CD4-positive, alpha-beta T cell (primary cell): ENCODE measurements at regions not wholly inside any gene's neighbourhood (a gene's known extent, or its start where the extent isn't known, plus 50 kb on each side); places are given as distances from the start of the nearest gene placed in this dataset.

Source experiments
- ATAC-seq: fragments of 200-7000 bp; cut with Tn5 transposase; one replicate; pipeline ENCODE4 v1.10.0; 2022; ENCODE audit warnings: mild to moderate bottlenecking; ENCODE audit not compliant: poor library complexity
- CTCF ChIA-PET: fragments of 350-600 bp; sonication (Branson Sonifier 250); formaldehyde crosslinking; loops from one replicate; lab custom pipeline; 2021; ENCODE audit warnings: antibody characterized with exemption, inconsistent platforms; lab: Charles Lee
- POLR2A ChIA-PET: fragments of 350-600 bp; sonication (Branson Sonifier 250); formaldehyde crosslinking; loops from one replicate; lab custom pipeline; 2021; ENCODE audit warnings: antibody characterized with exemption, inconsistent platforms; lab: Charles Lee
- DNase-seq, 14 experiments: peaks; one replicate each; pipeline ENCODE4 v3.0.0-alpha.2; 2013 to 2020; ENCODE audit warnings: mixed read lengths in 2 of 14
- H3K27ac ChIP-seq, 2 donors: one replicate each; pipeline versions ENCODE4 v1.5.1 to v1.7.0; 2013; ENCODE audit warnings: low read length in 2 of 2, low read depth in 1 of 2, mild to moderate bottlenecking in 1 of 2
- H3K27me3 ChIP-seq, 2 experiments: 1 replicate in 1 of 2; 2 replicates in 1 of 2; pipeline versions ENCODE4 v1.6.1 to v1.7.0; 2013; ENCODE audit warnings: low read length in 2 of 2, control low read depth in 1 of 2, mild to moderate bottlenecking in 1 of 2, moderate library complexity in 1 of 2; ENCODE audit not compliant: insufficient read depth in 2 of 2, control insufficient read depth in 1 of 2
- H3K36me3 ChIP-seq: one replicate; pipeline ENCODE4 v1.6.1; 2013; ENCODE audit warnings: low read length, control low read depth; ENCODE audit not compliant: insufficient read depth
- H3K4me1 ChIP-seq: one replicate; pipeline ENCODE4 v1.6.1; 2013; ENCODE audit warnings: low read length, control low read depth; ENCODE audit not compliant: insufficient read depth
- H3K4me3 ChIP-seq: one replicate; pipeline ENCODE4 v1.5.1; 2013; ENCODE audit warnings: mild to moderate bottlenecking, low read length, moderate library complexity
- H3K9me3 ChIP-seq, 2 experiments: 1 replicate in 1 of 2; 2 replicates in 1 of 2; pipeline versions ENCODE4 v1.6.1 to v1.7.0; 2013; ENCODE audit warnings: low read length in 2 of 2, mild to moderate bottlenecking in 2 of 2, control low read depth in 1 of 2, moderate library complexity in 1 of 2; ENCODE audit not compliant: control insufficient read depth in 1 of 2, insufficient read depth in 1 of 2
- H3K27ac Mint-ChIP-seq: one replicate; pipeline ENCODE4 v1.8.0; 2020; ENCODE audit warnings: mixed read lengths
- H3K27me3 Mint-ChIP-seq: one replicate; pipeline ENCODE4 v1.8.0; 2021; ENCODE audit warnings: mixed read lengths
- H3K36me3 Mint-ChIP-seq: one replicate; pipeline ENCODE4 v1.8.0; 2021; ENCODE audit warnings: low read depth, mixed read lengths
- H3K4me1 Mint-ChIP-seq: one replicate; pipeline ENCODE4 v1.8.0; 2021; ENCODE audit warnings: low read depth, mixed read lengths
- H3K4me3 Mint-ChIP-seq: one replicate; pipeline ENCODE4 v1.8.0; 2020; ENCODE audit warnings: mild to moderate bottlenecking, mixed read lengths
- H3K9me3 Mint-ChIP-seq: one replicate; pipeline ENCODE4 v1.8.0; 2020; ENCODE audit warnings: mixed read lengths
- CTCF ChIP-seq: fragments of 200-600 bp; IDR thresholded peaks from one replicate; pipeline ENCODE4 v1.8.0; 2022; ENCODE audit warnings: antibody characterized with exemption, mild to moderate bottlenecking
- intact Hi-C, 2 experiments: fragments of 100-400 bp; cut with DNase I in 1 of 2; cut with micrococcal nuclease in 1 of 2; formaldehyde crosslinking; loops; one replicate each; pipeline versions ENCODE4 v1.15.1 to v1.9.0; 2023 to 2025; cut with DNase I, micrococcal nuclease

GRCh38 chr15:35953424-35953823 lies 407.5 kb upstream of the DPH6 start:
- no peaks in the 10 kb centered on the region for H3K36me3 Mint-ChIP-seq
- H3K9me3 Mint-ChIP-seq: no peaks in the 10 kb centered on the region
- Histone ChIP-seq H3K4me3 (no peak overlapping the region), H3K9me3 (peaks cover 0 to 3% of the 10 kb centered on the region in 2 experiments), H3K27me3 (no peaks in the 10 kb centered on the region), H3K4me1 (no peaks in the 10 kb centered on the region), H3K36me3 (no peaks in the 10 kb centered on the region), H3K27ac (no peak overlapping the region)
- POLR2A ChIA-PET: no interaction called here
- H3K27ac Mint-ChIP-seq: no peak overlapping the region
- no peaks in the 10 kb centered on the region for H3K4me1 Mint-ChIP-seq
- intact Hi-C loops: no loop called here
- TF ChIP-seq CTCF: no peak
- no peaks in the 10 kb centered on the region for H3K27me3 Mint-ChIP-seq
- DNase-seq: no peak
- ATAC-seq: no peak
- CTCF ChIA-PET: no interaction called here
- H3K4me3 Mint-ChIP-seq: no peak overlapping the region

- no peak for ATAC-seq
- Histone ChIP-seq H3K27me3 (no peaks in the 10 kb centered on the region), H3K9me3 (no peaks in the 10 kb centered on the region), H3K27ac (no peak overlapping the region), H3K36me3 (no peaks in the 10 kb centered on the region), H3K4me1 (no peaks in the 10 kb centered on the region), H3K4me3 (no peak overlapping the region)
- ChIA-PET POLR2A (no interaction called here), CTCF (no interaction called here)
- Mint-ChIP-seq H3K36me3 (no peaks in the 10 kb centered on the region), H3K9me3 (no peaks in the 10 kb centered on the region), H3K4me1 (no peaks in the 10 kb centered on the region), H3K4me3 (no peak overlapping the region), H3K27me3 (no peaks in the 10 kb centered on the region), H3K27ac (no peak overlapping the region)
- no peak for DNase-seq
- no peak for TF ChIP-seq CTCF
- intact Hi-C loops: no loop called here
These were observed 410.1 kb upstream of the DPH6 start for GRCh38 chr15:35956056-35956455.

GRCh38 chr15:35958021-35958420 lies 412.1 kb upstream of the DPH6 start:
- no peaks in the 10 kb centered on the region for H3K27me3 ChIP-seq
- CTCF ChIA-PET: no interaction called here
- no peak overlapping the region for H3K4me3 ChIP-seq
- no peaks in the 10 kb centered on the region for H3K4me1 ChIP-seq
- no peaks in the 10 kb centered on the region for H3K36me3 ChIP-seq
- Mint-ChIP-seq H3K4me1 (no peaks in the 10 kb centered on the region), H3K36me3 (no peaks in the 10 kb centered on the region), H3K27me3 (no peaks in the 10 kb centered on the region), H3K4me3 (no peak overlapping the region), H3K9me3 (no peaks in the 10 kb centered on the region), H3K27ac (no peak overlapping the region)
- H3K27ac ChIP-seq: no peak overlapping the region
- DNase-seq: no peak
- no peak for TF ChIP-seq CTCF
- intact Hi-C loops: no loop called here
- POLR2A ChIA-PET: no interaction called here
- no peaks in the 10 kb centered on the region for H3K9me3 ChIP-seq
- ATAC-seq: no peak
